ENCODE measurements at regions not wholly inside any gene's neighbourhood (a gene's known extent, or its start where the extent isn't known, plus 50 kb on each side); places are given as distances from the start of the nearest gene placed in this dataset.

- TF ChIP-seq, protein P1, sequence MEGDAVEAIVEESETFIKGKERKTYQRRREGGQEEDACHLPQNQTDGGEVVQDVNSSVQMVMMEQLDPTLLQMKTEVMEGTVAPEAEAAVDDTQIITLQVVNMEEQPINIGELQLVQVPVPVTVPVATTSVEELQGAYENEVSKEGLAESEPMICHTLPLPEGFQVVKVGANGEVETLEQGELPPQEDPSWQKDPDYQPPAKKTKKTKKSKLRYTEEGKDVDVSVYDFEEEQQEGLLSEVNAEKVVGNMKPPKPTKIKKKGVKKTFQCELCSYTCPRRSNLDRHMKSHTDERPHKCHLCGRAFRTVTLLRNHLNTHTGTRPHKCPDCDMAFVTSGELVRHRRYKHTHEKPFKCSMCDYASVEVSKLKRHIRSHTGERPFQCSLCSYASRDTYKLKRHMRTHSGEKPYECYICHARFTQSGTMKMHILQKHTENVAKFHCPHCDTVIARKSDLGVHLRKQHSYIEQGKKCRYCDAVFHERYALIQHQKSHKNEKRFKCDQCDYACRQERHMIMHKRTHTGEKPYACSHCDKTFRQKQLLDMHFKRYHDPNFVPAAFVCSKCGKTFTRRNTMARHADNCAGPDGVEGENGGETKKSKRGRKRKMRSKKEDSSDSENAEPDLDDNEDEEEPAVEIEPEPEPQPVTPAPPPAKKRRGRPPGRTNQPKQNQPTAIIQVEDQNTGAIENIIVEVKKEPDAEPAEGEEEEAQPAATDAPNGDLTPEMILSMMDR (IDR thresholded peaks at IDR 0.05), result no peak
- no peak for TF ChIP-seq POLR2A (IDR thresholded peaks at IDR 0.05)
- DNase-seq (no peak), ATAC-seq (no peak)
- Histone ChIP-seq H3K4me1 (no peaks in the 10 kb centered on the region), H3K9me3 (no peaks in the 10 kb centered on the region), H3K4me3 (no peak overlapping the region), H3K36me3 (no peaks in the 10 kb centered on the region), H3K27ac (no peak overlapping the region), H3K27me3 (no peaks in the 10 kb centered on the region)
- intact Hi-C loops (cut with DNase I), result no loop called here
- 48% methylated on average over 2 of the region's 3 CpGs for WGBS (ENCODE audit: insufficient coverage, low coverage, low lambda C conversion rate, missing lambda C conversion rate)
These were observed 1144.6 kb downstream of the SORCS3 start for GRCh38 chr10:105785721-105786120.

- Histone ChIP-seq H3K36me3 (no peaks in the 10 kb centered on the region), H3K27me3 (no peaks in the 10 kb centered on the region), H3K9me3 (no peaks in the 10 kb centered on the region), H3K4me3 (no peak overlapping the region), H3K27ac (no peak overlapping the region), H3K4me1 (no peaks in the 10 kb centered on the region)
- 35% methylated on average over 7 of the region's 7 CpGs for WGBS (ENCODE audit: insufficient coverage, low coverage, low lambda C conversion rate, missing lambda C conversion rate)
- no peak for ATAC-seq
- intact Hi-C loops (cut with DNase I), result no loop called here
- no peak for DNase-seq
- TF ChIP-seq POLR2A (IDR thresholded peaks at IDR 0.05), result no peak
- TF ChIP-seq, protein P1 (IDR thresholded peaks at IDR 0.05), result no peak
These were observed 1142.9 kb downstream of the SORCS3 start for GRCh38 chr10:105783936-105784483.

DNA sequence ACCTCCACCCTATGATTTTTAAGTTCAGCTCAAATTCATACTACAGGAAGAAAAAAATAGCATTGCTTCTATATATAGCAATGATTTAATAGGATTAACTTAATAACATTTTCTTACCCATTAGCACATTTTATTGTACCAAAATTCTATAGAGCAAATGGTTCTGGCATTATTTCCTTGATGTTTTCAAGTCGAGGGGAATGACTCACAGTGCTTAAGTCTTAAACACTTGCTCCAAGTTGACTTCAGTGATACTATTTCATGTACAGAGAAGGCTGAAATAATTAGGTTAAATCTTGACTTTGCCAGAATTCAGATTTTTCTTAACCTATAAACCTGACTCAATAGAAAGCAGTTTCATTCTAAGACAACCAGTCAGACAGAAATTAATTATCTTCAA, 1133.8 kb downstream of the SORCS3 start:
- DNase-seq, result no peak
- Histone ChIP-seq H3K9me3 (no peaks in the 10 kb centered on the region), H3K4me3 (no peak overlapping the region), H3K4me1 (no peaks in the 10 kb centered on the region), H3K27me3 (no peaks in the 10 kb centered on the region), H3K36me3 (no peaks in the 10 kb centered on the region), H3K27ac (no peak overlapping the region)
- intact Hi-C loops (cut with DNase I), result no loop called here
- TF ChIP-seq, protein P1 (IDR thresholded peaks at IDR 0.05), result no peak
- TF ChIP-seq POLR2A (IDR thresholded peaks at IDR 0.05), result no peak
- WGBS (ENCODE audit: insufficient coverage, low coverage, low lambda C conversion rate, missing lambda C conversion rate), result 27% methylated on average over 1 of the region's 1 CpG
- no peak for ATAC-seq

DNA sequence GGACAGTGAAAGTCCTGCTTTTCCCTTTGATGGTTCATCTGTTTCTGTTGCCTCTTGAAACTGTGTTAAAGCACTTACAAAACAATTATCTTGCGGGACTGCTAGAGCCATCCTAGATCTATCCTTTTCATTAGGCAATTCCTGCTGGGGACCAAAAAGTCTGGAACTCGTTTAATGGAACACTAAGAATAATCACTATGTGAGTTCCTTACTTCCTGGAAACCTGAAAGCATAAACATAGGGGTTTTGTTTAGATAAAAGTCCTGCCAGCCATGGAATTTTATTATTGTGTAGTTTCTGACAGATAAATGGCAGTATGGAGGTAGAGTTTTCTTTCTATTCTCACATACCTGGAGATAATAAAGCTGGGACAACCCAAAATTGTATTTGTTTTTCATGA, 1133.3 kb downstream of the SORCS3 start:
- H3K27ac ChIP-seq, result no peak overlapping the region
- H3K4me3 ChIP-seq, result no peak overlapping the region
- TF ChIP-seq, protein P1 (IDR thresholded peaks at IDR 0.05), result no peak
- TF ChIP-seq POLR2A (IDR thresholded peaks at IDR 0.05), result no peak
- no peaks in the 10 kb centered on the region for H3K4me1 ChIP-seq
- intact Hi-C loops (cut with DNase I), result no loop called here
- no peaks in the 10 kb centered on the region for H3K36me3 ChIP-seq
- no peaks in the 10 kb centered on the region for H3K27me3 ChIP-seq
- WGBS (ENCODE audit: insufficient coverage, low coverage, low lambda C conversion rate, missing lambda C conversion rate), result 23% methylated on average over 2 of the region's 2 CpGs
- ATAC-seq (no peak), DNase-seq (no peak)
- no peaks in the 10 kb centered on the region for H3K9me3 ChIP-seq

Measured in right lobe of liver (tissue), 6 donors.